COLO668 (cell line): ENCODE measurements at regions not wholly inside any gene's neighbourhood (a gene's known extent, or its start where the extent isn't known, plus 50 kb on each side); places are given as distances from the start of the nearest gene placed in this dataset.
"Not testable (repeated sequence)": the region's sequence is repeated elsewhere in the genome, so short reads cannot be mapped to it uniquely, and the experiment has no call there.

Experiments used
- DNase-seq: peaks from one replicate; lab custom pipeline; 2025; ENCODE audit not compliant: unreplicated experiment; lab: John Stamatoyannopoulos, UW

- no peak for DNase-seq
Observed at GRCh38 chr13:61608138-61608537, 192.5 kb upstream of the PCDH20 start.

DNA sequence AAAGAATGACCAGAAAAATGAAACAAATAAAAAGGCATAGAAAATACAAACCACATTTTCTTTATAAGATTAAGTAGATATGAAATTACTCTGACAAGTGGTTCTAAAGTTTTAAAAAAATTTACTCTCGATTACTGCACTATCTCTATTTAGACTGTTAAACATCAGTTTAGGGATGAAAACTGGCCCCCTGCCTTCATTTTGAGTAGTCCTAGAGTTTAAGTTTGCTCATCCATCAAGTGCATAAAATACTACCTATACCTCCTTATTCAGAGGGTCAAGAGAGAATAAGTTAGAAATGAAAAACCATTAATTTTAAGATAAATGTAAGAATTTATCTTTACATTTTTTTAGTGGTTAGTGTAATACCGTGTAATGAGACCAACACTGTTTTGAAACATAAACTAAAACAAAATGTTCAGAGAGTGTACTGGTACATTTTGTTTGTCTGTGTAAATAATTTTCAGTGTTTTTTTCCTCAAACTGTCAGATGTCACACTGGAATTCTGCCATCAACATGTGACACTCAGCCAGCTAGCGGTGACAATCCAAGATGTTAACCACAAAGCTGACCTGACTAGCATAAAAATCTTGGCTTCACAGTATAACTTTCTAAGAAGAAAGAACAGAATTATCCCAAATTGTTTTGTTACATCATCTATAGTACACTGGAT, 184.8 kb upstream of the PCDH20 start:
- no peak for DNase-seq

DNA sequence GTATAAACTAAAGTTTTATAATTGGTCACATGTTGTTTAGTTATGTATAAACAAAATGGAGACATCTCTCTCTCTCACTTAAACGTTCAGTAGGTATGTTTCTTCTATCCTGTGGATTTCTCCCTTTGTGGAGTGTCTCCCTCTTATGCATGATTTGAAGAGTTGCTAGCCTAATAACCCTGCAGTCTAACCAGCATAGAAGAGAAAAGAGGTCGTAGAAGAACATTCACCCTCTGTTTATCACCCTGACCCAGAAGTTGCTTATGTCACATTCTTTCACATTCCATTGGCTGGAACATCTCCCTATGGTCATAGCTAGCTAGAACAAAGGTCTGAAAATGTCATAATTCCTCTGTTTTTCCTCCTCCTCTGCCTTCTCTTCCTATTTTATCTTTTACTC, 176.8 kb upstream of the PCDH20 start:
- no peak for DNase-seq

GRCh38 chr13:61575973-61576372, 160.3 kb upstream of the PCDH20 start:
- DNase-seq: no peak

DNA sequence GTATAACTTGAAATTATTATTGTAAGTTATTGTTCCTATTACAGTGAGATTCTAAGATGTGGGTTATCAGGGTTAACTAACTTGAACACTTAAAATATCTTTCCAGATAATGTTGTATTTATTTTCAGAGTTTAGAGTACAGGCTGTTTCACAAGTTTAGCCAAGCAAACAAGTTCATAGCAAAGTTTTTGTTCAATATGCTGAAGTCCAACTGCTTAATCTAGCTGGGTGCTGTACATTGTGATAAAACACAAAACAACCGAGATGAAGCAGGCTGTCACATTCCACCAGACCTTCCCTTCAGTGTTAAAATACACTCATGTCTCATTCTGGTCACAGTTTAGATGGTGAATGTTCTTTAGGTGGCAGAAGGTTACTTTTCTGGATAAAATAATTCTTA, 148.0 kb upstream of the PCDH20 start:
- DNase-seq: no peak

GRCh38 chr13:61546911-61547310, 131.3 kb upstream of the PCDH20 start:
- no peak for DNase-seq

DNA sequence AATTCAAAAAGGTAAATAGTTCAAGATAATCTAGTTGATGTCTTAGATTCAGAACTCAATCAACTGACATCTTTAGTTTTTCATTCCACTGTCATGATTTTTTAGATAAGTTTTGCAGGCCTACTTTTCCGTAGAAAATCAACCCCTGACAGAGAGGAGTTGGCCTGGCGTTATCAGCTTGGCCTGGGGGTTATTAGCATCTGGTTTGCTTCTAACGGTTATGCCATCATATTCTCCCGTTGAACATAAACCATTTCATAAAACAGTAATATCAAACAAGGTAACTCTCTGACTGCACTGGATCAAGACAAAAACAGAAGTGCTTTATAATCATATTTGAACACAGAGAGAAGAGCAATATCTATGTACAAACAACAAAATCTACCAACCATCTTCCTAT, 130.8 kb upstream of the PCDH20 start:
- no peak for DNase-seq

DNA sequence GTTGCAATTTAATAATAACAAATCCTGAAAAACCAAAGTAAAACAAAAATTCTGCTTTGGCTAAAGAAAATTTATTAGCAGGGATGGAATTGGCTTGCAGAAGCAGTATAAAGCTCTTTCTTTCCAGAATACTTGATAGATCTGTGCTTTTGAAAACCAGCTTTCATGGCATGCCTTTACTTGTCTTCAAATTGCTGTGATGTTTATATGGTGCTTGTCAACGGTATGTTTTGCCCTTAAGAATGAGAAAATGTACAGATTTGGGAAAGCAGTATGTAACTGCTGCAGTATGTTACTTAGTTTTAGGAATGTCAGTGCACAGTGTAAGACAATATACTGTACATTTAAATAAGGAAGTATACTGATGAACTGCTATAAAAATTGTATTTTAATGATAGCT, 120.8 kb upstream of the PCDH20 start:
- DNase-seq: no peak

DNA sequence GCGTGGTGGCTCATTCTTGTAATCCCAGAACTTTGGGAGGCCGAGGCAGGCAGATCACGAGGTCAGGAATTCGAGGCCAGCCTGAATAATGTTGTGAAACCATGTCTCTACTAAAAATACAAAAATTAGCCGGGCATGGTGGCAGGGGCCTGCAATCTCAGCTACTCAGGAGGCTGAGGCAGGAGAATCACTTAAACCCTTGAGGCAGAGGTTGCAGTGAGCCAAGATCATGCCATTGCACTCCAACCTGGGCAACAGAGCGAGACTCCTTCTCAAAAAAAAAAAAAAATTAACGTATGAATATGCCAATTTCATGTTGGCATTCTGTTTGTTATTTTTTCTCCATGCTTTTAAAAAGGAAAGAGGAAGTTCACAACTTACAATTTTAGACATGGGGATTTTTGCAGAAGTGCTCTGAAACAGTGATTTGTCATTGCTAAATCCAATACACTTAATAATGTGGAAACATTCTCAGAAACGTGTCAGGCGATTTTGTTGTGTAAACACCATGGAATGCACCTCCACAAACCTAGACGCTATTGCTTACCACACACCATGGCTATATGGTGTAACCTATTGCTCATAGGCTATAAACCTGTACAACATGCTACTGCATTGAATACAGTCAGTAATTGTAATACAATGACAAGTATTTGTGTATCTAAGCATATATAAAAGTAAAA, 115.9 kb upstream of the PCDH20 start:
- DNase-seq: no peak

DNA sequence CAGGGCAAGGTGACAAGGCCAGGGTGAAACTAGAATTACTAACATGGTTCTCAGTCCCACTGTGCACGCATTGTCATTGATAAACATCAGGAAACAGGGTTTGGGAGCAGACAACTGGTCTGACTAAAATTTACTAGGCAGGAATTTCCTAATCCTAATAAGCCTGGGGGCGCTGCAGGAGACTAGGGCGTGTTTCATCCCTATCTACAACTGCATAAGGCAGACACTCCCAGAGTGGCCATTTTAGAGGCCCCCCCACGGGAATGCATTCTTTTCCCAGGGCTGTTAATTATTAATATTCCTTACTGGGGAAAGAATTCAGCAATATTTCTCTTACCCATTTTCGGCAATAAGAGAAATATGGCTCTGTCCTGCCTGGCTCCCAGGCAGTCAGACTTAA, 103.6 kb upstream of the PCDH20 start:
- not testable (repeated sequence) for DNase-seq

DNA sequence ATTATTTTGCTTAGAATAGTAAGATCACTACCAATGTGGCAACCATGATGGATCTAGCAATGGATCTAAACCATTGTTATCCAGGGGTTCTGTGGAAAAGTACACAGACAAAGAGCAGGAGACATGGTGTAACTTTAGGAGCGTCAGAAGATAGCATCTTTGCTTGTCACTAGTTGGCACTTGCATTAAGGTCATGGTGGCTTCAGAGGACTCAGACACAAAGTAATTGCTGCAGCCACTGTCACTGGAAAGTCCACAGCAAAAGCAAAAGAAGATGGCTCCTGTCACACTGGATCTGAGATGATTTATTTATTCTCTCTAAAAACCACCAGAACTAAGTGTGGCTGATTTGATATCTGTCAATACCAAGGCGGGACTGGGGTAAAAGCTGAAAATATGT, 93.3 kb upstream of the PCDH20 start:
- no peak for DNase-seq

DNA sequence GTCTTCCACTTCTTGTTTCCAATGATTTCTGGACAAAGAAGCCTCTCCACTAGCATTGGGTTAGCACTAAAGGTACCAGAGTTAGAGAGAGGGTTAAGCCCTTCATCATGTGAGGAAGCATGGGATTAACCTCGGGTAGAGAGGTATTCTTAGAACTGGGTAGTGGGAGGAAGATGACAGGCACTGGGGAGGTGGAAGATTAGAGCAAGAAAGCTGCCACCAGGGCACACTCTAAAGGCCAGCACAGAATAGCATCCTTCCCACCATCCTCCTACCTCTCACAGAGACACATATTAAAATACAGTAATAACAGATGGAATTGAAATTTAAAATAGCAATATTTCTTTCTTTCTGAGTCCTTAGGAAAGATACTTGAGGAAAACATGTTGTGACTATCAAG, 84.5 kb upstream of the PCDH20 start:
- DNase-seq: no peak

DNA sequence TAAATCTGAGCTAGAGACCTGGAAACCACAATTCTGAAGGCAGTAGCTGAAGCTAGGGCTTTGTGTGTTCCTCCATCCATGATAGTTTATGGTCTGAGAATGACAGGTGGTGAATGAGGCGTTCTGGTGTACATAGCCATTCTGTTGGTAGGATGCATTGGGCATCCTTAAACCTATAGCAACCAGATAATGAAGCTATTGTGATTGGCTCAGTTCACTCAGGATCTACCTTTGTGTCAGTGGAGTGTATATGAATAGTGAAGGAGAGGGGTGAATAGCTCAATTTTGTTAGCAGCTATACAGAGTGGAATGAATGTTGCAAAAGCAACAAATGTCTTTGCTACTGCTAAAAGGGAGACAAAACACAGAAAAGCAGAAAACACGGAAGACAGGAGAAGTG, 80.0 kb upstream of the PCDH20 start:
- DNase-seq: no peak

DNA sequence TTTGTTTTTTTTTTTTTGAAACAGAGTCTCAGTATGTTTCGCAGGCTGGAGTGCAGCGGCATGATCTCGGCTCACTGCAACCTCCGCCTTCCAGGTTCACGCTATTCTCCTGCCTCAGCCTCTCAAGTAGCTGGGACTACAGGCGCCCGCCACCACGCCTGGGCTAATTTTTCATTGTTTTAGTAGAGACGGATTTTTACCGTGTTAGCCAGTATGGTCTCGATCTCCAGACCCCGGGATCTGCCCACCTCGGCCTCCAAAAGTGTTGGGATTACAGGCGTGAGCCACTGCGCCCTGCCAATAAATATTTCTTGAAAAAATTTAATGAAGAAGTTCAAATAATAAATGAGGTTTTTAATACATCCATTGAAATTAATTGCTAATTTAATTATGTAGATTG, 77.9 kb upstream of the PCDH20 start:
- not testable (repeated sequence) for DNase-seq

GRCh38 chr13:61486496-61486895, 70.8 kb upstream of the PCDH20 start:
- DNase-seq: no peak

- DNase-seq: no peak
Observed at GRCh38 chr13:61485128-61485765, 69.6 kb upstream of the PCDH20 start.

- DNase-seq: no peak
Observed at GRCh38 chr13:61477619-61478018, 62.0 kb upstream of the PCDH20 start.

- DNase-seq: no peak
Observed at GRCh38 chr13:61470786-61471185, 55.1 kb upstream of the PCDH20 start.

DNA sequence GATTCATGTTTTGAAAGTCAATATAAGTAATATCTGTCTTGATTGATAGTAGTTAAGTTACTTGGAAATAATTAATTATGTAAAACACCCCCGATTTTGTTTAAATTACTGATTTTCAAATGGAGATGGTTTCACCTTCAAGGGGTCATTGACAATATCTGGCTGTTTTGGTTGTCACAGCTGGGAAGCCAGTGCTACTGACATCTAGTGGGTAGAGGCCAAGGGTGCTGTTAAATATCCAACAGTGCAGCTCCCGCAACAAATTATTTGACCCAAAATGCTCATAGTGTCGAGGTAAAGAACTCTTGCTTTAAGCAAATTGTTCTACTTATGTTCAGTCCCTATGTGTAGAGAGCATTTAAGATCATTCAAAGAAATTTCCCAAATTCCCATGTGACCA, 50.6 kb upstream of the PCDH20 start:
- no peak for DNase-seq
